ENCODE measurements at regions not wholly inside any gene's neighbourhood (a gene's known extent, or its start where the extent isn't known, plus 50 kb on each side); places are given as distances from the start of the nearest gene placed in this dataset.

- TF ChIP-seq CTCF (IDR thresholded peaks at IDR 0.05) (no peak), POLR2A (IDR thresholded peaks at IDR 0.05) (no peak)
Measured at GRCh38 chr4:79512363-79512762, 104.3 kb upstream of the GK2 start.

All from sigmoid colon (tissue), 3 donors.